Cardiac septum (tissue), 1 donor: ENCODE measurements at regions not wholly inside any gene's neighbourhood (a gene's known extent, or its start where the extent isn't known, plus 50 kb on each side); places are given as distances from the start of the nearest gene placed in this dataset.
"Not testable (repeated sequence)": the region's sequence is repeated elsewhere in the genome, so short reads cannot be mapped to it uniquely, and the experiment has no call there.

Experiments used
- DNase-seq: peaks from one replicate; pipeline ENCODE4 v3.0.0-alpha.2; 2020; ENCODE audit warnings: low spot score
- intact Hi-C: fragments of 100-400 bp; cut with DNase I; formaldehyde crosslinking; loops from one replicate; pipeline ENCODE4 v1.14.0; 2022
- donor health status: DM: no; HTN: no; CAD: no.

DNA sequence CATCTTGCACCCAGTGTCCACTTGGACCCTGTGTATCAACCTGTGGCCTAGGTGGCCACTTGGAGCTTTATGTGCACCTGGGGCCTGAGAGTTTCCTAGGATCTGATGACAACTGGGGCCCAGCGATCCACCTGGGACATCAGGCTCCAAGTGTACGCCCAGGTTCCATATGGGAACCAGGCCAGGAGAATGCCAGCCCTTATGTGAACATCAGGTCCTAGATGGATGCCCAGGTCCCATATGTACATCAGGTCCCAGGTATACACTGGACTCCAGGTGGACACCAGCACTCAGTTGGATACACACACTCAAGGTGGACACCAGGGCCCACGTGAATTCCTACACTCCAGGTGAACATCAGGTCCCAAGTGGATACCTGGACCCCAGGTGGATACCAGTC, 198.8 kb downstream of the POTEM start:
- intact Hi-C loops, DNase-seq: not testable (repeated sequence)

GRCh38 chr14:19167454-19168190, 200.4 kb downstream of the POTEM start:
- intact Hi-C loops: not testable (repeated sequence)
- peak; percentile 75 for DNase-seq

DNA sequence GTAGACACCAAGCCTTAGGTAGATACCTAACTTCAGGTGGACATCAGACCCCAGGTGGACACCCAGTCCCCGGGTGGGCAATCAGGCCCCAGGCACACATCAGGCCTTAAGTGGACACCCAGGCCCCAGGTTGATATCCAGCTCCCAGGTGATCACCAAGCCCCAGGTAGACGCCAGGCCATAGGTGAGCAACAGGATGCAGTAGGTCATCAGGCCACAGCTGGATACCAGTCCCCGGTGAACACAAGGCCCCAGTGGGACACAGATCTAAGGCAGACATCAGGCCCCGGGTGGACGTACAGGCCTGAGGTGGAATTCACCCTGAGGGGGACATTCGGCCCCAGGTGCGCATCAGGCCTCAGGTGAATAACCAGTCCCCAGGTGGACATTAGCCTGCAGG, 201.0 kb downstream of the POTEM start:
- DNase-seq: peak; percentile 75
- intact Hi-C loops: not testable (repeated sequence)

- peak; percentile 73 for DNase-seq
- intact Hi-C loops: not testable (repeated sequence)
Observed at GRCh38 chr14:19169561-19170362, 202.5 kb downstream of the POTEM start.

DNA sequence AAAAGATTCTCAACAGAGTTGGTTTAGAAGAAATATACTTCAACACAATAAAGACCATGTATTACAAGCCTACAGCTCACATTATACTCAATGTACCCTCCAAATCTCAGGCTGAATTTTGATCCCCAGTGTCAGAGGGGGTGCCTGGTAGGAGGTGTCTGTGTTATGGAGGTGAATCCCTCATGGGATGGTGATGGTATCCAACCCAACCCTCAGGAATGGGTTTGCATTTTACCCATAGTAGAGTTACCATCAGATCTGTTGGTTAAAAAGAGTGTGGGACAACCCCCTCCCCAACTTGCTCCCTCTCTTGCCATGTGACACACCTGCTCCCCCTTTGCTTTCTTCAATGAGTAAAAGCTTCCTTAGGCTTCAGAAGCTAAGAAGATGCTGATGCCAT, 205.5 kb downstream of the POTEM start:
- DNase-seq, intact Hi-C loops: not testable (repeated sequence)

DNA sequence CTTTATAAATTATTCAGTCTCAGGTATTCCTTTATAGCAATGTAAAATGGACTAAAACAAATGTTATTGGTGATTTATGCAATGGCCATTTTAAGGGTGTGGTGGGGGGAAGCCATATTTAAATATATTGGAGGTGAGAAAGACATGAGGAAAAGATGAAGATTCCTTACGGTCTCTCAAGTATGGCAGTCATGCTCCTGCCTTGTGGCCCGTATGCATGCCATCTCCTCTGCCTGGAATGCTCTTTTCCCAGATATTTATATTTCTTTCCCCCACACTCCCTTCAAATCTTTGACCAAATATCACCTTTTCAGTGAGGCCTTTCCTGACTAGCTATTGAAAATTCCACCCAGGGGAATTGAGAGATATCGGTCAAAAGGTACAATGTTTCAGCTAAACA, 206.0 kb downstream of the POTEM start:
- not testable (repeated sequence) for DNase-seq

GRCh38 chr14:19177435-19177834, 210.2 kb downstream of the POTEM start:
- intact Hi-C loops, DNase-seq: not testable (repeated sequence)

More for the DNA sequence above, 206.0 kb downstream of the POTEM start:
- intact Hi-C loops: not testable (repeated sequence)

GRCh38 chr14:19180297-19180696, 213.1 kb downstream of the POTEM start:
- DNase-seq, intact Hi-C loops: not testable (repeated sequence)

GRCh38 chr14:19180881-19181280, 213.6 kb downstream of the POTEM start:
- intact Hi-C loops, DNase-seq: not testable (repeated sequence)

GRCh38 chr14:19195146-19195545, 227.9 kb downstream of the POTEM start:
- DNase-seq, intact Hi-C loops: not testable (repeated sequence)

GRCh38 chr14:19197488-19198234, 230.4 kb downstream of the POTEM start:
- DNase-seq, intact Hi-C loops: not testable (repeated sequence)

DNA sequence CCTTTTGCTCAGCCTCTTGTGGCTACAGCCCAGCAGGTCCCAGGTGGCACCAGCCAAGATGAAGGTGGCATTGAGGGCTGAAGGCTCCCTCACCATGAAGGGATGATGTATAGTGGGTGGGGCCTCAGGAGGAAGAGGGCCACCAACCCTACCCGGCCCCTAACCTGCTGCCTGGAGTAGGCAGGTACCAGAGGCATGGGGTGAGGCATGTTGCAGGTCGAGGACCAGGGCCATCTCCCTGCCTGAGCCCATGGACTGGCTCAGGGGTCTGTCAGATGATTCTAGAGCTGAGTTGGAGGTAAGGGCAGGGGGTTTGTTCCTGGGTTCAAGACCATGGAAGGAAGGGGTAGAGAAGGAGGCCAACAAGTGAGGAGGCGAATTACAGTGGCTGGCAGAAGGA, 231.1 kb downstream of the POTEM start:
- DNase-seq: peak; percentile 75
- intact Hi-C loops: not testable (repeated sequence)

DNA sequence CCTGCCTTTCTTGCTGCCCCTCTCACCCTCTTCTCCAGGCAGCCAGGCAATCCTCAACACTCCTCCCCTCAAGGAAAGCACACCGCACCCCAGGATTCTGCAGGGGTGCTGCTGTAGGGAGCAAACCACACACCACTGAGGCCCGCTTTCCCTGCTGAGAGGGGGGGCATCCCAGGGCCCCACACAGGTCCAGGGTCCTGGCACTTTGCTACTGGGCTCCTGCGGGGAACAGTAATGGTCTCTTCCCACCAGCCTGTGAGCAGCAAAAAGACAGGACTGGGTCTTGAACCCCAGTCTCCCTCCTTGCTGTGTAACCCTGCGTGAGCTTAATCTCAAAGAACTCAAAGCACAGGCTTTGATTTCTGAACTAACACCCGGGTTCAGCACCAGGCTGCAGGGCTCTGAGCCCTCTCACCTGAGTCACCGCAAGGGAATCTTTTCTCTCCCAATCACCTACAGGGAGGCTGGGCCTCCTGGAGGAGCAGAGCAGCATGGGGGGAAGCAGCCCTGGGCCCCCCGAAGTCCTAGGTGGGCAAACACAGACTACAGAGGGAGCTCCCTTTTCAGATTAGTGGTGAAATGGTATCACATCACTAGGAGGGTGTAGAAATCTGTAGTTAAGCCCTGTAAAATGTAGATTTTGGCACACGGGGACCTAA, 232.6 kb downstream of the POTEG start:
- intact Hi-C loops: not testable (repeated sequence)
- DNase-seq: peak; percentile 74

DNA sequence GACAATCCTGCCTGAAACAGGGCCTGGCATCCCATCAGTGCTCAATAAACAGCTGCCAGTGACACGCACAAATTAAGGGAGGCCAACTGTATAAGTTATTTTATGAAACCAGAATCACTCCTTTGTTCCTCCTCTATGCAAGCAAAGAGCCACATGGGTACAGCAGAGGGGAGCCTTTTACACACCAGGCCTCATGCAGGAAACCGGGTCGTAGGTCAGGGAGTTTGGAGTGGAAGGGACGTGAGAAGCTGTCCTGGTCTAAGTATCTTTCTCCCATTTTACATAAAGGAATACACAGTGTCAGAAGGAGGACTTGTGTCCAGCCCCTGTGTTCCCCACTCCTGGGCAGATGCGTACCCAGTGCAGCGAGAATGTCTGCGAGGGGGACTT, 232.1 kb downstream of the POTEG start:
- intact Hi-C loops, DNase-seq: not testable (repeated sequence)

- DNase-seq, intact Hi-C loops: not testable (repeated sequence)
Observed at GRCh38 chr14:19203250-19203972, 230.7 kb downstream of the POTEG start.

- peak; percentile 75 for DNase-seq
- intact Hi-C loops: not testable (repeated sequence)
Observed at GRCh38 chr14:19204827-19205226, 229.3 kb downstream of the POTEG start.

- intact Hi-C loops, DNase-seq: not testable (repeated sequence)
Observed at GRCh38 chr14:19216480-19216879, 217.7 kb downstream of the POTEG start.

DNA sequence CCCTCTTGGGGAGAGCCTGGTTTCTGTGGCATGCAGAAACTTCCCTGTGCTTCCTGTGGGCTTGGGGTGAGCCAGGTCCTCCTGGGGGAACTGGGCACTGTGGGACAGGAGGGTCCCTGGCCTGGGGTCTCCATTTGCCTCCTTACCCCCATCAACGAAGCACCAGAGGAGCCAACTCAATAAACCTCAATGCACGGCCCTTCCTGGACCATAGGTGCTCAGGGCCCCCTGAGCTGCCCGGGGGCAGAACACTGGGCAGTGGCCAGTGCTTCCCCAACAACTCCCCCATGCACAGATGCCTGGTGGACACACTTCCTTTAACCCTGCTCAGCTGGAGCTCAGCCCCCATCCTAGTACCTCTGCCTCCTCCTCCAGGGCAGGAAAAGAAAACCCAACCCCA, 214.7 kb downstream of the POTEG start:
- DNase-seq, intact Hi-C loops: not testable (repeated sequence)

DNA sequence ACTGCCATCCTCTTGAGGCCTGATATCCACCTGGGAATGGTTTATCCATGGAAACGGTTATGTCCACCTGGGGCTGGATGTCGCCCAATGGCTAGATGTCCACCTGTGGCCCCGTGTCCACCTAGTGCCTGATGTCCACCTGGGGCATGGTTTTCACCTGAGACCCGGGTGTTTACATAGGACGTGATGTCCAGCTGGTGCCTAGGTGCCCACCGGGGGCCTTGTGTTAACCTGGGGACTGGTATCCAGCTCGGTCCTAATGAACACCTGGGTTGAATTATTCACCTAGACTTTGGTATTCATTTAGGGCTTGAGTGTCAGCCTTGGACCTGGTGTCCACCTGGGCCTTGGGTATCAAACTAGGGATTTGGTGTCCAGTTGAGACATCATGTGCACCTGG, 202.7 kb downstream of the POTEG start:
- intact Hi-C loops, DNase-seq: not testable (repeated sequence)
